HepG2 (cell line): ENCODE measurements at regions not wholly inside any gene's neighbourhood (a gene's known extent, or its start where the extent isn't known, plus 50 kb on each side); places are given as distances from the start of the nearest gene placed in this dataset.

Experiments
- ATAC-seq: fragments of 200-7000 bp; cut with Tn5 transposase; 3 replicates; pipeline ENCODE4 v1.9.1; 2020; ENCODE audit warnings: mild to moderate bottlenecking, moderate library complexity
- BruUV-seq: library from RNA; stranded (reverse); fragments of 400-500 nt; replicated peaks from 2 replicates; lab custom pipeline; 2021; lab: Mats Ljungman, UMichigan
- CTCF ChIA-PET: fragments of 300-600 bp; formaldehyde crosslinking; extraction: SDS; loops from one replicate; lab custom pipeline; 2021; ENCODE audit warnings: low total read pairs, inconsistent platforms, low intra/inter-chr PET ratio; lab: Yijun Ruan, JAX
- POLR2A ChIA-PET: fragments of 350-600 bp; sonication (Branson Sonifier 250); formaldehyde crosslinking; loops from one replicate; lab custom pipeline; 2020; ENCODE audit warnings: antibody characterized with exemption, inconsistent platforms; lab: Yijun Ruan, JAX
- DNase-seq: peaks from one replicate; pipeline ENCODE4 v3.0.0-alpha.2; 2015; ENCODE audit warnings: low spot score
- FAIRE-seq: peaks from 3 replicates; lab custom pipeline; 2011; peaks lifted over from hg19 to GRCh38; lab: Jason Lieb, UNC
- H2AFZ ChIP-seq: one replicate; pipeline ENCODE4 v1.6.1; 2011; ENCODE audit warnings: low read length, inconsistent platforms
- H3K27ac ChIP-seq: fragments of 300-600 bp; 3 replicates; pipeline ENCODE4 v1.8.0; 2011; ENCODE audit warnings: mixed run types, mild to moderate bottlenecking, mixed read lengths, low read length, inconsistent platforms; ENCODE audit not compliant: insufficient read depth; ENCODE audit errors: extremely low read length
- H3K27me3 ChIP-seq, 2 experiments: fragments of 200-600 bp in 1 of 2; 2 replicates in 1 of 2; 3 replicates in 1 of 2; pipeline versions ENCODE4 v1.6.0 to v1.8.0; 2011; ENCODE audit warnings: low read length in 2 of 2, mild to moderate bottlenecking in 2 of 2, moderate library complexity in 2 of 2, inconsistent platforms in 1 of 2; ENCODE audit not compliant: insufficient read depth in 2 of 2, control insufficient read depth in 1 of 2
- H3K36me3 ChIP-seq, 2 experiments: fragments of 200-600 bp in 1 of 2; replicated peaks in 1 of 2; 2 replicates in 1 of 2; 3 replicates in 1 of 2; pipeline versions ENCODE4 v1.5.1 to v1.8.0; 2011; ENCODE audit warnings: low read length in 2 of 2, inconsistent platforms in 1 of 2; ENCODE audit not compliant: insufficient read depth in 2 of 2, control insufficient read depth in 1 of 2
- H3K4me1 ChIP-seq: 2 replicates; pipeline ENCODE4 v1.5.1; 2012; ENCODE audit warnings: low read length, inconsistent platforms; ENCODE audit not compliant: insufficient read depth
- H3K4me2 ChIP-seq: 2 replicates; pipeline ENCODE4 v1.6.0; 2011; ENCODE audit warnings: low read depth, low read length, inconsistent platforms
- H3K4me3 ChIP-seq, 3 experiments: fragments of 200-600 bp in 1 of 3; sonication (generic), shearing (Covaris generic) in 1 of 3; replicated peaks in 1 of 3; 2 replicates each; pipeline ENCODE4 v1.5.1; 2011 to 2016; ENCODE audit warnings: low read length in 3 of 3, inconsistent platforms in 2 of 3, low read depth in 2 of 3, mild to moderate bottlenecking in 2 of 3, control low read depth in 1 of 3, mixed read lengths in 1 of 3; ENCODE audit not compliant: insufficient read depth in 1 of 3
- H3K79me2 ChIP-seq: one replicate; pipeline ENCODE4 v1.6.1; 2011; ENCODE audit warnings: low read length, inconsistent platforms; ENCODE audit not compliant: insufficient read depth
- H3K9ac ChIP-seq: 2 replicates; pipeline ENCODE4 v1.6.0; 2011; ENCODE audit warnings: mild to moderate bottlenecking, low read depth, low read length, inconsistent platforms; ENCODE audit not compliant: insufficient read depth
- H3K9me3 ChIP-seq: 2 replicates; pipeline ENCODE4 v1.5.1; 2012; ENCODE audit warnings: mild to moderate bottlenecking, low read length
- H4K20me1 ChIP-seq: 2 replicates; pipeline ENCODE4 v1.6.0; 2011; ENCODE audit warnings: inconsistent platforms, mild to moderate bottlenecking, low read length, moderate library complexity; ENCODE audit not compliant: insufficient read depth
- BATF2 ChIP-seq: sonication (generic); formaldehyde crosslinking; IDR thresholded peaks from 2 replicates; pipeline ENCODE4 v1.8.0; 2022; ENCODE audit warnings: mild to moderate bottlenecking, missing genetic modification reagents, moderate library complexity
- CENPX ChIP-seq: sonication (generic); formaldehyde crosslinking; IDR thresholded peaks from 2 replicates; pipeline ENCODE4 v1.9.0; 2021; ENCODE audit warnings: mild to moderate bottlenecking, missing genetic modification reagents, moderate library complexity
- DNMT3B ChIP-seq: conservative IDR thresholded peaks from 2 replicates; pipeline ENCODE4 v1.6.1; 2016; ENCODE audit warnings: missing biosample characterization, control low read depth
- ESRRA ChIP-seq: sonication (generic); formaldehyde crosslinking; IDR thresholded peaks from 2 replicates; pipeline ENCODE4 v1.5.1; 2020; ENCODE audit warnings: mild to moderate bottlenecking, low read depth, missing genetic modification reagents
- HMGA1 ChIP-seq: sonication (generic); formaldehyde crosslinking; conservative IDR thresholded peaks from 2 replicates; pipeline ENCODE4 v1.4.0; 2020; ENCODE audit warnings: missing genetic modification reagents
- PAX8 ChIP-seq: sonication (generic); formaldehyde crosslinking; IDR thresholded peaks from 2 replicates; pipeline ENCODE4 v1.8.0; 2022; ENCODE audit warnings: mild to moderate bottlenecking, missing genetic modification reagents, borderline replicate concordance
- POLR2G ChIP-seq: fragments of 200-400 bp; formaldehyde crosslinking; IDR thresholded peaks from 2 replicates; pipeline ENCODE4 v1.6.1; 2018; ENCODE audit warnings: mild to moderate bottlenecking, low read depth, low read length, moderate library complexity
- PRPF4 ChIP-seq: fragments of 200-400 bp; formaldehyde crosslinking; IDR thresholded peaks from 2 replicates; pipeline ENCODE4 v1.6.1; 2016; ENCODE audit warnings: low read length, low read depth; ENCODE audit not compliant: poor library complexity, severe bottlenecking
- SRSF1 ChIP-seq: fragments of 200-400 bp; formaldehyde crosslinking; optimal IDR thresholded peaks from 2 replicates; pipeline ENCODE3; 2017; ENCODE audit warnings: mild to moderate bottlenecking, low read depth, low read length, moderate library complexity
- ZBTB26 ChIP-seq: IDR thresholded peaks from 2 replicates; pipeline ENCODE4 v1.6.1; 2016; ENCODE audit warnings: missing compliant biosample characterization, missing genetic modification reagents, borderline replicate concordance
- ZNF256 ChIP-seq: sonication (generic); formaldehyde crosslinking; conservative IDR thresholded peaks from 2 replicates; pipeline ENCODE4 v1.4.0; 2020; ENCODE audit warnings: missing genetic modification reagents
- ZNF337 ChIP-seq: sonication (generic); formaldehyde crosslinking; IDR thresholded peaks from 2 replicates; pipeline ENCODE4 v1.5.1; 2020; ENCODE audit warnings: missing genetic modification reagents, low read depth, mild to moderate bottlenecking, borderline replicate concordance
- ZNF564 ChIP-seq: sonication (generic); formaldehyde crosslinking; IDR thresholded peaks from 2 replicates; pipeline ENCODE4 v1.8.1; 2023; ENCODE audit warnings: mild to moderate bottlenecking, missing genetic modification reagents
- ZNF777 ChIP-seq: sonication (generic); formaldehyde crosslinking; IDR thresholded peaks from 2 replicates; pipeline ENCODE4 v1.4.0; 2020; ENCODE audit warnings: missing genetic modification reagents
- ZNF841 ChIP-seq: sonication (generic); formaldehyde crosslinking; IDR thresholded peaks from 2 replicates; pipeline ENCODE4 v1.8.1; 2023; ENCODE audit warnings: missing genetic modification reagents, borderline replicate concordance
- ZSCAN21 ChIP-seq: sonication (generic); formaldehyde crosslinking; IDR thresholded peaks from 2 replicates; pipeline ENCODE4 v1.8.0; 2022; ENCODE audit warnings: mild to moderate bottlenecking, missing genetic modification reagents, moderate library complexity, borderline replicate concordance
- WGBS: methylation state at CpG from one replicate; pipeline ENCODE4 v1.1.6; 2017; ENCODE audit warnings: low lambda C conversion rate; 5-methylcytosine and 5-hydroxymethylcytosine counted together
- in situ Hi-C: cut with HindIII; loops from 2 replicates; pipeline ENCODE4 v1.10.0; 2017; ENCODE audit warnings: low pct_unique_long_range_greater_than_20kb; ENCODE audit not compliant: extremely low pct_ligation_motif_present
- intact Hi-C: fragments of 100-400 bp; cut with micrococcal nuclease; formaldehyde crosslinking; loops from one replicate; pipeline ENCODE4 v1.10.0; 2022; ENCODE audit not compliant: unreplicated experiment

- TF ChIP-seq ZSCAN21 (no peak), ZNF841 (CRISPR knock-in tag) (no peak), DNMT3B (CRISPR knock-in tag) (no peak), ESRRA (CRISPR knock-in tag) (no peak), CENPX (CRISPR knock-in tag) (no peak), ZNF337 (CRISPR knock-in tag) (no peak), PAX8 (no peak), PRPF4 (no peak), ZNF256 (CRISPR knock-in tag) (no peak), POLR2G (no peak), ZBTB26 (CRISPR knock-in tag) (no peak), ZNF777 (CRISPR knock-in tag) (no peak)
These were observed 130.0 kb downstream of the RBM46 start (continued) for GRCh38 chr4:154911097-154911496.

DNA sequence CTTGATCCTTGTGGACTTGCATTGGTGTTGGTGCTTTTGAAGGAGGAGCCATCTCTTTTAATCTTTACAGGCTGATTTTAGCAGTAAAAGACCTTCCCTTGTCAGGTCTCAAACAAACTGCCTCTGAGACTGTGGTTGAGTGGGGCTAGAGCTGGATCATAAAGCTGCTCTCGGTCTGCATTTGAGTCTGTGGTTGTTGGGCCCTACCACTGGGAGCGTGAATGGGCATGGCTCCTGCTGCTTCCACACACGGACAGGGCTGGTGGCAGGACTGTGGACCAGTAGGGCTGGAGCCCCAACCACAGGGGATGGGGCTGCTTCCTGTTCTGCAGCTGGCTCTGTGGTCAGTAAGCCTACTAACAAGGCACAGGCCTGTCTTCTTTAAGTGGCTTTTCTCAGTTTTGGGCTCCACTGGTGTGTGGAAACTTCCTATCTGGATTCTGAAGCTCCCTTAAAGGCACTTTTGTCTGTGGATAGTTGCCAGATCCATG is 130.6 kb downstream of the RBM46 start:
- Histone ChIP-seq H3K4me2 (no peak overlapping the region), H3K36me3 (no peaks in the 10 kb centered on the region), H3K27me3 (no peaks in the 10 kb centered on the region), H2AFZ (no peak overlapping the region), H3K4me3 (no peak overlapping the region), H3K27ac (no peak overlapping the region), H3K79me2 (no peaks in the 10 kb centered on the region), H3K4me1 (no peaks in the 10 kb centered on the region), H3K9me3 (no peaks in the 10 kb centered on the region), H3K9ac (no peak overlapping the region), H4K20me1 (no peaks in the 10 kb centered on the region)
- FAIRE-seq (no peak), DNase-seq (no peak), ATAC-seq (no peak)
- whole genome bisulfite sequencing: 0% methylated on average over 1 of the region's 3 CpGs
- intact Hi-C loops: no loop called here
- no peak for TF ChIP-seq SRSF1
- TF ChIP-seq BATF2 (CRISPR knock-in tag): no peak
- no peak for TF ChIP-seq ZNF564 (CRISPR knock-in tag)
- no peak for TF ChIP-seq HMGA1
- POLR2A ChIA-PET: no interaction called here
- in situ Hi-C loops: no loop called here
- no TSS peak for BruUV-seq
- CTCF ChIA-PET: no interaction called here
